Caki2 (cell line): ENCODE measurements at regions not wholly inside any gene's neighbourhood (a gene's known extent, or its start where the extent isn't known, plus 50 kb on each side); places are given as distances from the start of the nearest gene placed in this dataset.

Experiments
- DNase-seq: peaks from one replicate; pipeline ENCODE4 v3.0.0-alpha.2; 2015; ENCODE audit warnings: low read depth
- in situ Hi-C: cut with HindIII; loops from 2 replicates; pipeline ENCODE4 v1.10.0; 2016; ENCODE audit warnings: low sequenced_read_pairs, low pct_unique_long_range_greater_than_20kb, mixed read lengths

DNA sequence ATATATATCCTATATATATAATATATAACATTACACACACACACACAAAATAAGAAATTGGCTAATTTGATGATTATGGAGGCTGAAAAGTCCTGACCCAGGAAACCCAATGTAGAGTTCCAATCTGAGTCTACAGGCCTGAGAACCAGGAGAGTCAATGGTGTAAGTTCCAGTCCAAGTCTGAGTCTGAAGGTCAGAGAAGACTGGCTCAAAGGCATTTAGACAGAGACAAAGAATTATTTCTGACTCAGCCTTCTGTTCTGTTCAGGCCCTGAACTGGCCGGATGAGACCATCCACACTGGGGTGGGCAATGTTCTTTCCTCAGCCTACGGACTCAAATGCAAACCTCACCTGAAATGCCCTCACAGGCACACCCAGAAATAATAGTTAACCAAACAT is 60.6 kb upstream of the STX18 start:
- in situ Hi-C loops: no loop called here
- DNase-seq: no peak

DNA sequence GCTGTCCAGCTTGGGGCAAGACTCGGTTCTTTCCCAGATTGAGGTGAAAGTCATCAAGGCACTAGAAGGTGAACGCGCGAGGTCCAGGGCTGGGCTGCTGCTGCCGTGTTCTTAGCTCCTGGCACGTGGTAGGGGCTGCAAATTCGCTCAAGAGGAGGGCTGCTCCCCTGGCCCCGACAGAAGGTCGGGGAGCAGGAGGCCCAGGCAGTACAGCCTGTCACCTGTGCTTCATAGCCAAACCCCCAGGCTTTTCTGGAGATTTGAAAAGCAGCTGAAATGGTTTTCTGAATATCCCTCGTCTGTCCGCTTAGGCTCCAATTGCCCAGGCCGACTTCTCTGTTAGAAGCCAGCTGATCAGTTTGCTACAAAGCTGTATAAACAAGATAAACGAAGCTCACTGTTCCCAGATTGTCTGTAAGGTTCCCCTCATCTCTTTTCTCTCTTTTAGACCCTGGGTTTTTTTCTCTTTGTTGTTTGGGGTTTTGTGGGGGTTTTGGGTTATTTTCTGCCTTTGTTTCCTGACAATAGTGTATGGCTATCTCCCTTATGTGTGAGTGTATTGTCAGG is 60.0 kb upstream of the STX18 start:
- DNase-seq: no peak
- in situ Hi-C loops: no loop called here

DNA sequence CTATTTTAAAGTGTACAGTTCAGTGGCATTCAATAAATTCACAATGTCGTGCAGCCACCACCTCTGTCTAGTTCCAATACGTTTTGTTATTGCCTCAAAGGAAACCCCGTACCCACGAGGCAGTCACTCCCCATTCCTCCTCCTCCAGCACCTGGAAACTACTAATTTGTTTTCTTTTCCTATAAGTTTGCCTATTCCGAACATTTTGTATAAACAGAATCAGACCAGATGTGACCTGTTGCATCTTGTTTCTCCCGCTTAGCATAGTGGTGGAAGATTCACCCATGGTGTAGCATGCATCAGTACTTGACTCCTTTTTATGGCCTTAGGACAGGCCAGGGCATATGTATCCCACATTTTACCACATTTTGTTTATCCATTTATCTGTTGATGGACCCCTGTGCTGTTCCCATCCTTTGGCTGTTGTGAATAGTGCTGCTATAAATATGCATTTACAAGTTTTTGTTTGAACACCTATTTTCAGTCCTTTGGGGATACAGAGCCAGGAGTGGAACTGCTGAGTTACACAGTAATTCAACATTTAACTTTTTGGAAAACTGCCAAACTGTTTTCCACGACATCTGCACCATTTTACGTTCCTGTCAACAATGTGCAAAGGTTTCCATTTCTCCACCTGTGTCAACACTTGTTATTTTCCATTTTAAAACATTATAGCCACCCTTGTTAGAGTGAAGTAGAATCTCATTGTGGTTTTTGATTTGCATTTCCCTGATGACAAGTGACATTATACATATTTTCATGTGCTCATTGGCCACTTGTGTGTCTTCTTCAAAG is 57.8 kb upstream of the STX18 start:
- in situ Hi-C loops: no loop called here
- DNase-seq: no peak

GRCh38 chr4:4598851-4599411 is 57.1 kb upstream of the STX18 start:
- in situ Hi-C loops: no loop called here
- no peak for DNase-seq

GRCh38 chr4:4596720-4597119 is 54.9 kb upstream of the STX18 start:
- DNase-seq: no peak
- in situ Hi-C loops: no loop called here

- DNase-seq: no peak
- in situ Hi-C loops: no loop called here
Observed at GRCh38 chr4:4595252-4595651, 53.4 kb upstream of the STX18 start.

DNA sequence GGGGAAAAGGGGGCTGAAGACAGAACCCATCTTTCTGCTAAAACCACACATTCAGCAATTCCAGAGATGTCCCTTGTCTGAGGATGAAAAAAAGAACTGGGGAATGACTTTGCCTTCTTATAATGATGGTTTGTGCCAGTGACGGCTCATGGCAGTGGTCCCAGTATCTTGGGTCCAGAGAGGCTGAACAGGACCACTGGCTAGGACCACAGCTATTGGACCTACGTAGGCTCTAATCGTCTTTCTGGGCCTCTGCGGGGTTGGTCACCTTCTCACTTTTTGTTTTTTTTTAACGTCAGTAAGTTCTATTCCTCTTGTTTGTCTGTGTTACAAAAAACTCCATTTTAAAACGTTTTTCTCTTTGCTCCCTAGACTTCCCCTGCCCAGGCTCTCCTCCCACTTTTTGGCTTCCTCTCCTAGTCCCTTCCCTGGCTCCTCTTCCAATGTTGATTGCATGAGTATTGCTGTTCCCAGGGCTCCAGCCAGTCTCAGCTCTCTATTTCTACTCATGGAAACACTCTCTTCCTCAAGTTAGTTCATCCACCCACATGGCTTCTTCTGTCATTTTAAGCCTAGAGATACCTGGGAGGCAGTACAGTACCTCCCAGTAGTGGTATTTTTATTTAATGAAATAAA is 52.6 kb upstream of the STX18 start:
- in situ Hi-C loops: no loop called here
- DNase-seq: no peak

DNA sequence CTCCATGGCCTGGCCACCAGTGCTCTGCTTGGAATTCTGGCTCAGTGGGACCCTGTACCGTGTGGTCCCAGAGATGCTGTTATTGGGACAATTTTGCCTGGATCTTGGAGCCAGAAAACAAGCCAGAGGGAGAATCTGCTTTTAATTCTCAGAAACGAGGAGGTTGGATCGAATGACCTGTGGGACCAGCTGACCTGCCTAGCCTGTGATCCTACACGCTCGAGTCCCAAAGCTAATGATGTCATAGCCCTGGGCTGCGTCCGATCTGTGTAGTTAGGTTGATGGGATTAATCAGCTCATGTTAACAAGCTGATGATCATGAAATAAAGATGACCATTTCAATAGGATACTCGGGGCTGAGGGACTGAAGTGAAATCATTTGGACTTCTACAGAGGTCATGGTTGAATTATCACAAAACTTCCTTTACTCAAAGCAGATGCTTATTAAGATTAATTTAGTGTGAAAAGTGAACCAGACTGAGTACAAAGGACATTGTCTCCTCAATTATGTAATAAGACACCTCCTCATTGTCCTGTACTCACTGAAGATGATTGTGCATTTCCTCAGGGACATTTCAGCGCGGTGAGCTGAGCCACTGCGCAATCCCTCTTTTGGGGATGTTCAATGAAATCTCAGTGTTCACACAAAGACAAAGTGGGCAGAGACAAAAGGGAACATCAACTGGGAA is 51.9 kb upstream of the STX18 start:
- in situ Hi-C loops: no loop called here
- DNase-seq: no peak

GRCh38 chr4:4592414-4592813 is 50.6 kb upstream of the STX18 start:
- in situ Hi-C loops: no loop called here
- DNase-seq: no peak
